ENCODE measurements at regions not wholly inside any gene's neighbourhood (a gene's known extent, or its start where the extent isn't known, plus 50 kb on each side); places are given as distances from the start of the nearest gene placed in this dataset.

DNA sequence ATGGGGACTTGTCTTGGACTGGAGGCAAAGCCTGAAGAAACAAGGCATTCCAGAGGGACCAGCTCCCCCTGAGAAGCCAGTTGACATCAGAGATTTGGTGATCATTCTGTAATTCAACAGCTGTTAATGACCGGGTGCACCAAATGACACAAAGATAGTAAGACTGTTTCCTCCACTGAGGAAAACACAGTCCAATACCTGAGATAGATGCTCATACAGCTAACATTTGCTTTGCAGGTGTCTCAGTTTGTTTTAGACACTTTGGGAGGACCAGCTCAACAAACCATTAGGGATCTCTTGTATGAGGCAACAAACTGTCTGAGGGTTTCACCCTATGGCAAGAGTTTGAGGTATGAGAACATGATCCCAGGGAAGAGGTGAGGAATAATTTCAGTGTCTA is 237.2 kb upstream of the PLET1 start:
- ATAC-seq (no peak), DNase-seq (no peak)
- 60 to 89% (median 77%) methylated on average over 1 of the region's 1 CpG for WGBS, 4 donors
- no peaks in the 10 kb centered on the region for H3K36me3 ChIP-seq
- H3K9me3 ChIP-seq = no peaks in the 10 kb centered on the region
- TF ChIP-seq POLR2A (IDR thresholded peaks at IDR 0.05) = no peak
- TF ChIP-seq, protein P1, sequence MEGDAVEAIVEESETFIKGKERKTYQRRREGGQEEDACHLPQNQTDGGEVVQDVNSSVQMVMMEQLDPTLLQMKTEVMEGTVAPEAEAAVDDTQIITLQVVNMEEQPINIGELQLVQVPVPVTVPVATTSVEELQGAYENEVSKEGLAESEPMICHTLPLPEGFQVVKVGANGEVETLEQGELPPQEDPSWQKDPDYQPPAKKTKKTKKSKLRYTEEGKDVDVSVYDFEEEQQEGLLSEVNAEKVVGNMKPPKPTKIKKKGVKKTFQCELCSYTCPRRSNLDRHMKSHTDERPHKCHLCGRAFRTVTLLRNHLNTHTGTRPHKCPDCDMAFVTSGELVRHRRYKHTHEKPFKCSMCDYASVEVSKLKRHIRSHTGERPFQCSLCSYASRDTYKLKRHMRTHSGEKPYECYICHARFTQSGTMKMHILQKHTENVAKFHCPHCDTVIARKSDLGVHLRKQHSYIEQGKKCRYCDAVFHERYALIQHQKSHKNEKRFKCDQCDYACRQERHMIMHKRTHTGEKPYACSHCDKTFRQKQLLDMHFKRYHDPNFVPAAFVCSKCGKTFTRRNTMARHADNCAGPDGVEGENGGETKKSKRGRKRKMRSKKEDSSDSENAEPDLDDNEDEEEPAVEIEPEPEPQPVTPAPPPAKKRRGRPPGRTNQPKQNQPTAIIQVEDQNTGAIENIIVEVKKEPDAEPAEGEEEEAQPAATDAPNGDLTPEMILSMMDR (IDR thresholded peaks at IDR 0.05) = no peak
- H3K27ac ChIP-seq = no peak overlapping the region
- intact Hi-C loops (cut with DNase I) = no loop called here
- H3K27me3 ChIP-seq = no peaks in the 10 kb centered on the region
- no peak overlapping the region for H3K4me3 ChIP-seq
- H3K4me1 ChIP-seq = no peaks in the 10 kb centered on the region

DNA sequence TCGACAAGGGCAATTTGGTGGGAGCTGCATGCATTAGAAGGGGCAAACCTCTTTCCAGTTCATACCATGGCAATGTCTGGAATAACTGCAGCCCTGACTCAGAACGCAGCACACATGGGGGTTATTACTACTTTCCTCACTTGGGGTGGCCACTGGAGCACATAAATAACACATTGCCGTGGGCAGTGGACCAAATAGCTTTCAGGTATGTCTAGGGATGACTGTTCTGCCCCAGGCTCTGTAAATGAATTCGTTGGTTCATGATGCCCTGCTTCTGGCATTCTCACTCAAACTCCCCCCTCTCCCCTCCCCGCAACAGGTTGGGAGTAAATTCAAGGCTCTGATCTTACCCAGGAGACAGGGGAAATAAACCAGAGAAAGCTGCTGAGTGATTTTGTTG is 238.0 kb upstream of the PLET1 start:
- no peaks in the 10 kb centered on the region for H3K9me3 ChIP-seq
- DNase-seq (no peak), ATAC-seq (no peak)
- H3K4me3 ChIP-seq = no peak overlapping the region
- no peak overlapping the region for H3K27ac ChIP-seq
- H3K27me3 ChIP-seq = no peaks in the 10 kb centered on the region
- intact Hi-C loops (cut with DNase I) = no loop called here
- no peak for TF ChIP-seq POLR2A (IDR thresholded peaks at IDR 0.05)
- TF ChIP-seq, protein P1 (IDR thresholded peaks at IDR 0.05) = no peak
- no peaks in the 10 kb centered on the region for H3K4me1 ChIP-seq
- 63 to 75% (median 72%) methylated on average over 5 of the region's 5 CpGs for WGBS, 4 donors
- H3K36me3 ChIP-seq = no peaks in the 10 kb centered on the region

DNA sequence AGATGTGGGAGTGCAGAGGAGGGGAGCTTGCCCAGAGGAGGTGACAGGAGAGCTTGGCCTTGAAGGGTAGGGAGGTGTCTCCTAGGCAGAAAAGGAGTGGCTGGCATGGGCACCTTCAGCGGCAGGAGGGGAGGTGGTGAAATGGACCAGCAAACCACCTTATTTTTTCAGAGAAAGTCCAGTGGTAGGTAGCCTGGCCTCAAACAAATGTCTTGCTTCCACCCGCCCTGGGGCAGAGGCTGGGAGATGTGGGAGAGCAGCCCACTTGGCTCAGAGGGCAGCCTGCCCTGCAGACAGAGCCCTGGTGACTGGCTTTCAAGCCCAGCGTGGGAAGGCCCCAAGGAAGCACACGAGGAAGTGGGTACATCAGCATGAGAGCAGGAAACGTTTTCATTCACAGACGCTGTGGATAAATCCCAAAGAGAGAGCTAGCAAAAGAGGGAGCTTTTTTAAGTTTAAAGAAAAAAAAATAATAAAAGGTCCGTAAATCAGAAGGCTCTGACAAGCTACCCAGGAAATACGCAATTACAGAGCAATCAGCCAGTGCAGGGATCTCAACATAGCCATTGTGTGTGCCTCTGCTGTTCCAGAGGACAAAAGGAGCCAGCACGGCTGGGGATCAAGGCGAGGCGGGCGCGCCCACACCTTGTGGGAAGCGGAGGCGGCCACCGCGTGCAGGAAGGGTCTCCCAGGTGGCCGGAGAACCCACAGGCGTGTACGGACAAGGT is 238.7 kb upstream of the PLET1 start:
- Histone ChIP-seq H3K27me3 (no peaks in the 10 kb centered on the region), H3K36me3 (no peaks in the 10 kb centered on the region), H3K4me3 (no peak overlapping the region), H3K9me3 (no peaks in the 10 kb centered on the region), H3K4me1 (no peaks in the 10 kb centered on the region), H3K27ac (no peak overlapping the region)
- ATAC-seq (no peak), DNase-seq (no peak)
- 71 to 78% (median 75%) methylated on average over 20 of the region's 20 CpGs for WGBS, 4 donors
- TF ChIP-seq POLR2A (IDR thresholded peaks at IDR 0.05) = no peak
- TF ChIP-seq, protein P1 (IDR thresholded peaks at IDR 0.05) = no peak
- intact Hi-C loops (cut with DNase I) = no loop called here

DNA sequence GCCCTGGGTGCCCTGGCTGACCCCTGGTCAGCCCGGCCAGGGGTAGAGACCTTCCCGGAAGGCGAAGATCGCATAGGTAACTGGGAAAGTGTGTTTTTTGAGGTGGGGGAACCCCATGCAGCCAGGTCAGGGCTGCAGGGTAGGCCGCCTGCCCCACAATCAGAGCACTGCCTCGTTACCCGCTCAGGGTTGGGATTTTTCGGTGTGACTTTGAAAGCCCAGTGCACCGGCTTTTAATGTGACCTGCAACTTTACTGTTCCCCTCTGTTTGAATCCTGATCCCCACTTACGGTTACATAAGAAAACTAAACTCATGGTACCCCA is 239.2 kb upstream of the PLET1 start:
- Histone ChIP-seq H3K4me3 (no peak overlapping the region), H3K27ac (no peak overlapping the region), H3K9me3 (no peaks in the 10 kb centered on the region), H3K36me3 (no peaks in the 10 kb centered on the region), H3K4me1 (no peaks in the 10 kb centered on the region), H3K27me3 (no peaks in the 10 kb centered on the region)
- DNase-seq (no peak), ATAC-seq (no peak)
- intact Hi-C loops (cut with DNase I) = no loop called here
- WGBS, 4 donors = 85 to 94% (median 90%) methylated on average over 10 of the region's 10 CpGs
- TF ChIP-seq, protein P1 (IDR thresholded peaks at IDR 0.05) = no peak
- TF ChIP-seq POLR2A (IDR thresholded peaks at IDR 0.05) = no peak
